Left lung (tissue), 4 donors: ENCODE measurements at regions not wholly inside any gene's neighbourhood (a gene's known extent, or its start where the extent isn't known, plus 50 kb on each side); places are given as distances from the start of the nearest gene placed in this dataset.
"Not testable (repeated sequence)": the region's sequence is repeated elsewhere in the genome, so short reads cannot be mapped to it uniquely, and the experiment has no call there.

Source experiments
- ATAC-seq: fragments of 200-7000 bp; cut with Tn5 transposase; one replicate; pipeline ENCODE4 v1.9.1; 2020; ENCODE audit warnings: moderate library complexity
- DNase-seq, 4 donors: peaks; one replicate each; pipeline ENCODE4 v3.0.0-alpha.2; 2013 to 2020
- H3K27ac ChIP-seq, 2 donors: fragments of 200-600 bp; sonication (generic) in 1 of 2; one replicate each; pipeline versions ENCODE4 v1.5.0 to v1.8.0; 2020 to 2021
- H3K27me3 ChIP-seq, 2 donors: fragments of 200-600 bp; sonication (generic) in 1 of 2; one replicate each; pipeline versions ENCODE4 v1.5.0 to v1.8.0; 2020 to 2021
- H3K36me3 ChIP-seq, 2 donors: fragments of 200-600 bp; sonication (generic) in 1 of 2; one replicate each; pipeline versions ENCODE4 v1.5.0 to v1.8.0; 2020 to 2021
- H3K4me1 ChIP-seq, 2 donors: fragments of 200-600 bp; one replicate each; pipeline ENCODE4 v1.8.0; 2021
- H3K4me3 ChIP-seq, 2 donors: fragments of 200-600 bp; sonication (generic) in 1 of 2; one replicate each; pipeline versions ENCODE4 v1.5.0 to v1.8.0; 2020 to 2021; ENCODE audit warnings: mild to moderate bottlenecking in 1 of 2
- H3K9me3 ChIP-seq, 2 donors: fragments of 200-600 bp; sonication (generic) in 1 of 2; one replicate each; pipeline versions ENCODE4 v1.5.0 to v1.8.0; 2020 to 2021
- intact Hi-C, 2 donors: fragments of 100-400 bp; cut with DNase I; formaldehyde crosslinking; loops; one replicate each; pipeline versions ENCODE4 v1.11.2 to v1.14.2; 2022
- TF ChIP-seq, protein P1 (sequence below), 2 donors: fragments of 200-600 bp; sonication (generic) in 1 of 2; IDR thresholded peaks; one replicate each; pipeline versions ENCODE4 v1.5.0 to v1.8.0; 2021; ENCODE audit warnings: antibody characterized with exemption in 2 of 2
- donor health status: DM: no; HTN: yes; CAD: no.
- donor health status: DM: no; HTN: no; CAD: no.

DNA sequence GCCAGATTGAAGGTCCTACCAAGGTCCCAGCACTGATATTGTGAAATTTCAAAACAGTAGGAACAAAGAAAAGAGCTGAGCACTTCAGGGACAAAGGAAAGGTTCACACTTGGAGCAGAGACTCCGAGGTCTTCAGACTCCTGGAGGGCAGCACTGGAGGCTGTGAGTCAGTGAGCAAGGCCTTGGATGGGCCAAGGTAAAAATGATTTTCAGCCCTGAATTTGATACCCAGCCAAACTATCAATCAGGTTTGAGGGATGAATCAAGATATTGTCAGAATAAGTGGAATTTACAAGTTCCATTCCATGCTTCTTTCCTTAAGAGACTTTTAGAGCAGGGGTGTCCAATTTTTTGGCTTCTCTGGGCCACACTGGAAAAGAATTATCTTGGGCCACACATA is 111.7 kb downstream of the ADRA2C start:
- H3K36me3 ChIP-seq: no peaks in the 10 kb centered on the region
- no peak overlapping the region for H3K4me3 ChIP-seq
- ATAC-seq (no peak), DNase-seq (no peak)
- peaks cover 0 to 10% of the 10 kb centered on the region in 2 donors for H3K4me1 ChIP-seq
- H3K9me3 ChIP-seq: peaks cover 0 to 7% of the 10 kb centered on the region in 2 donors
- H3K27ac ChIP-seq: no peak overlapping the region
- intact Hi-C loops: no loop called here
- TF ChIP-seq, protein P1, sequence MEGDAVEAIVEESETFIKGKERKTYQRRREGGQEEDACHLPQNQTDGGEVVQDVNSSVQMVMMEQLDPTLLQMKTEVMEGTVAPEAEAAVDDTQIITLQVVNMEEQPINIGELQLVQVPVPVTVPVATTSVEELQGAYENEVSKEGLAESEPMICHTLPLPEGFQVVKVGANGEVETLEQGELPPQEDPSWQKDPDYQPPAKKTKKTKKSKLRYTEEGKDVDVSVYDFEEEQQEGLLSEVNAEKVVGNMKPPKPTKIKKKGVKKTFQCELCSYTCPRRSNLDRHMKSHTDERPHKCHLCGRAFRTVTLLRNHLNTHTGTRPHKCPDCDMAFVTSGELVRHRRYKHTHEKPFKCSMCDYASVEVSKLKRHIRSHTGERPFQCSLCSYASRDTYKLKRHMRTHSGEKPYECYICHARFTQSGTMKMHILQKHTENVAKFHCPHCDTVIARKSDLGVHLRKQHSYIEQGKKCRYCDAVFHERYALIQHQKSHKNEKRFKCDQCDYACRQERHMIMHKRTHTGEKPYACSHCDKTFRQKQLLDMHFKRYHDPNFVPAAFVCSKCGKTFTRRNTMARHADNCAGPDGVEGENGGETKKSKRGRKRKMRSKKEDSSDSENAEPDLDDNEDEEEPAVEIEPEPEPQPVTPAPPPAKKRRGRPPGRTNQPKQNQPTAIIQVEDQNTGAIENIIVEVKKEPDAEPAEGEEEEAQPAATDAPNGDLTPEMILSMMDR (IDR thresholded peaks at IDR 0.05): no peak
- peaks cover 34 to 98% of the 10 kb centered on the region in 2 donors for H3K27me3 ChIP-seq

DNA sequence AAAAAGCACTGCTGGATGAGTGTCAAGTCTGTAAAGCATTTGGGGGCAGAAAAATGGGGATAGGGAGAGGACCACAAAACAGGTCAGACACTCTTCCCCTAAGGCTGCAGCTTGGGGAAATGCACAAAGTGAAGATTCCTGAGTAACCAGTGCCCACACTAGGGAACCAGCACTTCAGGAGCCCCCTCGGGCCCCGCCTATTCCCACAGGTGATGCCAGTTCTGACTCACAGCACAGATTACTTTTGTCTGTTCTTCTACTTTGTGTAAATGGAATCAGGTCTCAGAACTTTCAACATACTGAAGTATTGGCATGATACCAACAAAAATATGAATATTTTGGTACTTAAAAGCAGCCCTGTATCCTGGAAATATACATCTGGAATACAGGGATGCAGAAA is 112.5 kb downstream of the ADRA2C start:
- DNase-seq (no peak), ATAC-seq (no peak)
- H3K27ac ChIP-seq: no peak overlapping the region
- H3K4me3 ChIP-seq: no peak overlapping the region
- TF ChIP-seq, protein P1 (IDR thresholded peaks at IDR 0.05): no peak
- peaks cover 27 to 94% of the 10 kb centered on the region in 2 donors for H3K27me3 ChIP-seq
- intact Hi-C loops: no loop called here
- H3K9me3 ChIP-seq: peaks cover 0 to 7% of the 10 kb centered on the region in 2 donors
- H3K36me3 ChIP-seq: no peaks in the 10 kb centered on the region
- H3K4me1 ChIP-seq: peaks cover 0 to 10% of the 10 kb centered on the region in 2 donors

DNA sequence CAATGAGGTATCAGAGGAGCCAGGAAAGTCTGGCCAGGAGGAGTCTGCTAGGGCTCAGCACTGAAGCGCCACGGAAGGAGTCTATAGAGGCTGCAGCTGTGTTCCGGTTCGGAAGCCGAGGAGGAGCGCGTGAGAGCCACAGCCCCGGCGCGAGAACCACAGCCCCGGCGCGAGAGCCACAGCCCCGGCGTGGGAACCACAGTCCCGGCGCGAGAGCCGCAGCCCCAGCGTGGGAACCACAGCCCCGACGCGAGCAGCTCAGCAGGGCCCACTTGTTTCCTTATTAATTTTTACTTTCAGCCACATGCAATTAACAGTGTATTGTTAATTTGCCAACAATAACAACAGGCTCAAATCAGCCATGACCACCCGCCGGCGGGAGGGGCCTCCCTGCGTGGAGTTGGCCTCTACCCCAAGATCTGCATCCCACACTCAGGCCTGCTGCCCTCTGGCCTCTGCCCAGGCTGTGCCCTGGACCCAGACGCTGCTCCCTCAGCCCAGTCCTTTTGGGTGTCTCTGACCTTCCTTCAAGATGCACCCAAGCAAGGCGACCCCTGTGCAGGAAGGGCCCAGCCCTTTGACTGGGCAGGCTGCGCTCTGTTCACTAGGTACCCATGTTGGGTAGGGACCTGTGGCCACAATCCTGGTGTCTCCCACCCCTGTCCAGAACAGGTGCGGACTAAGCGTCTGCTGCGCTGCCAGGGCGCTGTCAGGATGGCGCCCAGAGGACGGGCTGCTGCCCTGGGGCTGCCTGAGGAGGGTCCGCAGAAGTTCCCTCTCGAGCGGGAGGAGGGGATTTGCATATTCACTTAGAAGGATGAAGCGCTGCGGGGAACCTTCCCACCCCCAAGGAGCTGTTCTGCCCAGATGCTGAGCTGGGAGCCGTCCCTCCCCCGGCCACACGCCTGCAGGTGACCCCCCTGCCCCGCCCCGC is 113.8 kb downstream of the ADRA2C start:
- DNase-seq (peak in 1 of 4 donors; percentile 72), ATAC-seq (peak; percentile 14)
- H3K36me3 ChIP-seq: no peaks in the 10 kb centered on the region
- TF ChIP-seq, protein P1 (IDR thresholded peaks at IDR 0.05): no peak
- H3K27ac ChIP-seq: no peak overlapping the region
- peaks cover 24 to 81% of the 10 kb centered on the region in 2 donors for H3K27me3 ChIP-seq
- peaks cover 0 to 10% of the 10 kb centered on the region in 2 donors for H3K4me1 ChIP-seq
- H3K4me3 ChIP-seq: no peak overlapping the region
- peaks cover 0 to 7% of the 10 kb centered on the region in 2 donors for H3K9me3 ChIP-seq
- intact Hi-C loops: no loop called here

DNA sequence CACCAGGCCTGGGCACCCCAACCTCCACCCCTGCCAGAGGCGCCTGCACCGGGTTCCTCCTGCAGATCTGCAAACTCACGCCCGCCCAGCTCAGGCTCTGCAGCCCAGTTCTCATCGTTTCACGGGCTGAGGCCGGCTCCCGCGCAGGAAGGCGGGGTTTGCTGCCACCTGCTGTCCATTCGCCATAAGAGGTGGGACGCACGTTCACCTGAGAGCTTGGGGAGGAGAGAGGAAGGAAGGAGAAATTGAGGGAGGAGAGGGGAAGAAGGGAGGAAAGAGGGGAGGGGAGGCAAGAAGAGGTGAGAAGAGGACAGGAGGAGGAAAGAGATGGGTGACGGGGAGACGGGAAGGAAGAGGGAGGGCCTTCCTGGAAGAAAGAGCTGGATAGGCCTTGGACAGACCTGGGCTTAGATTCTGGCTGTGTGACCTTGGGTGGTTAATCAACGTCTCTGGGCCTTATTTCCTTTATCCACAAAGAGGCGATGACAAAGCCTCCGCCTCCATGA is 114.5 kb downstream of the ADRA2C start:
- no peaks in the 10 kb centered on the region for H3K36me3 ChIP-seq
- no peak overlapping the region for H3K27ac ChIP-seq
- intact Hi-C loops: no loop called here
- TF ChIP-seq, protein P1 (IDR thresholded peaks at IDR 0.05): peak; percentile 47 to 58
- H3K4me1 ChIP-seq: peaks cover 0 to 10% of the 10 kb centered on the region in 2 donors
- no peak overlapping the region for H3K4me3 ChIP-seq
- peaks cover 0 to 7% of the 10 kb centered on the region in 2 donors for H3K9me3 ChIP-seq
- ATAC-seq (peak; percentile 99), DNase-seq (peak; percentile 42 to 87 (median 62))
- peaks cover 24 to 74% of the 10 kb centered on the region in 2 donors for H3K27me3 ChIP-seq

DNA sequence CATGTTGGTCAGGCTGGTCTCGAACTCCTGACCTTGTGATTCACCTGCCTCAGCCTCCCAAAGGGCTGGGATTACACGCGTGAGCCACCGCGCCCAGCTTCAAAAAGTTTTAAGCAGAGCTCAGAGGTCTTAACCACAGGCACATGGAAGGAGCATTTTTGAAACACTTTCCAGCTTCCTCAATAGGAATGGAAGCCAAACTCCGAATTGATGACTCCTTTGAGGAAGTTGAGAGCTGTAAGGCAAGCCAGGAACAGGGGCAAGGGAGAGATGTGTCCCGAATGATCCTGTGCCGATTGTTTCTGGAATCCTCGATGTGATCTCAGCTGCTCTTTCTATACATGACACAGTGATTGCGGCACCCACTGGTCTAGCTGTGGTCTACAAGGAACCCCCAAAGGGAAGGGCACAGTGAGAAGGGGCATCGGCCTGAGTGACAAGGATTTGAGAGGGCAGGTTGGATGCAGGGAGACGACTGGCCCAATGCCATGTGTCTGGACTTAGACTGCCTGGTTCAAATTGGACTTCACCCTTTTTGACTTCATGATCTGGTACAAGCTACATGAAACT is 116.2 kb downstream of the ADRA2C start:
- intact Hi-C loops, DNase-seq: not testable (repeated sequence)
- peaks cover 24 to 57% of the 10 kb centered on the region in 2 donors for H3K27me3 ChIP-seq

DNA sequence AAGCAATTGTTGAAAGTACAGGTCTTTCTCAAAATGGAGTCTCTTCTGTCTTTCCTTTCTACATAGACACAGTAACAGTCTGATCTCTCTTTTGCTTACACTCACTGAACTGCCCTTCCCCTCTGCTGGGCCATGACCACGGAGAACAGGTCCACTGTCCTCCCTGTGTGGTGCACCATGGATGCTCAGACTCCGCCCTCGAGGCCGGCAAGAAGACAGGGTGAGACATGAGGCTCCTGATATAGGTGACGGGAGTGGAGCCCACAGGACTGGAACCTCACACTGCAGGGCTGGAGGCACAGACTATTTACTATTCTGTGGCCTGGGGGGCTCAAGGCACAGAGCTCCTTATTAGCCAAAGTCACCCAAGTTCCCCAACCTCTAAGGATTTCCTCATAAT is 118.1 kb downstream of the ADRA2C start:
- DNase-seq, intact Hi-C loops, H3K9me3 ChIP-seq, H3K4me1 ChIP-seq, ATAC-seq, H3K36me3 ChIP-seq, H3K4me3 ChIP-seq, H3K27ac ChIP-seq: not testable (repeated sequence)
- peaks cover 16 to 42% of the 10 kb centered on the region in 2 donors for H3K27me3 ChIP-seq

More for the DNA sequence above, 116.2 kb downstream of the ADRA2C start:
- H3K9me3 ChIP-seq, H3K36me3 ChIP-seq, H3K4me1 ChIP-seq, H3K4me3 ChIP-seq, ATAC-seq, H3K27ac ChIP-seq: not testable (repeated sequence)

DNA sequence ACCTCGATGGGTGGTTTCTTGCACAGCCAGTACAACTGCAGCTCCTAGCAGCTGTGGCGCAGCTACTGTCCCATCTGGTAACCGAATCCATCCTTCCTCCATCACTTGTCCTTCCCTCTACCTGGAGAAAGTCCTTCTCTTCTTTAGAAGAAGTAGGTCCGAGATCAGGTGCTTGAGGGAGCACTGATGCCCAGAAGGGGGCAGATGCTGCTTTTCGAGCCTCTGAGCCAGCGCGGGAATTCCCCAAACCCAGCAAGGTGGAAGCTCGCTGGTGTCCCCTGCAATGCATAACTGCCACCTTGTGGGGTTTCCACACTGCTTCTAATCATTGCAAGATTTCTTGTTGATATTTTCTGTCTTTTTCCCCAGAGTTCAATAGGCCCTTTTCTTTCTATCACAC is 127.4 kb downstream of the ADRA2C start:
- H3K27me3 ChIP-seq: peaks cover 0 to 18% of the 10 kb centered on the region in 2 donors
- H3K4me3 ChIP-seq, intact Hi-C loops, DNase-seq, H3K9me3 ChIP-seq, H3K36me3 ChIP-seq, ATAC-seq, H3K27ac ChIP-seq, H3K4me1 ChIP-seq: not testable (repeated sequence)

DNA sequence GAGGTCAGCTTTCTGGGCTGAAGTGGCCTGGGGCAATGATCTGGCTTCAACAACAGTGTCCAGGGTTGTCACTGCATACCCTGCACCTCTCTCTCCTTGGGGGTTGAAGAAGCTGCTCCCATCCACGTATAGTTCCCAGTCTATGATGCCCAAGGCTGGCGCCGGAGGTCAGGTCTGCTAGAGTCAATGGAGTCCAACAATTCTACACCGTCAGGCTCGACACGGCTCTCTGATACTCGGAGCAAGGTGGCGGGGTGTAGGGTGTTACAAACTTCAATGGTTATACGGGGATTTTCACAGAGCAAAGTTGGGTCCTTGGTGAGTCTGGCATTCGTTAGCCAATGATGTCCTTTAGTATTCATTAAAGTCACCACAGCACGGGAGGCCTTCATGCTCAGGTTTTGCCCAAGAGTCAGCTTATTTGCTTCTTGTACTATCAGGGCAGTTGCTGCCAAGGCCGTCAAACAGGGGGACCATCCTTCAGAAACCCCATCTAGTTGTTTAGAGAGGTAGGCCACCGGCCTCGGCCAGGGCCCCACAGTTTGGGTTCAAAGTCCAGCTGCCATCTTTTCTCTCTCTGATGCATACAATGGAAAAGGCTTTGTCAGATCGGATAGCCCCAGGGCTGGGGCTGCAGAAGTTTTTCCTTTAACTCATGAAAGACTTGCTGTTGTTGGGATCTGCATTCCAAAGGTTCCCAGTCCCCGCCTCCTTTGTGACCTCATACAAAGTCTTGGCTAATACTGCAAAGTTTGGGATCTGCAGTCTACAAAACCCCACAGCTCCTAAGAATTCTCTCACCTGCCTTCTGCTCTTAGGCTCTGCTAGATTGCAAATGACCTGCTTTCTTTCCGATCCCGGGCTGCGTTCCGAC is 128.1 kb downstream of the ADRA2C start:
- H3K9me3 ChIP-seq, DNase-seq, H3K4me3 ChIP-seq, H3K4me1 ChIP-seq, H3K27ac ChIP-seq, ATAC-seq, intact Hi-C loops, H3K36me3 ChIP-seq: not testable (repeated sequence)
- H3K27me3 ChIP-seq: peaks cover 0 to 18% of the 10 kb centered on the region in 2 donors
